ENCODE measurements at regions not wholly inside any gene's neighbourhood (a gene's known extent, or its start where the extent isn't known, plus 50 kb on each side); places are given as distances from the start of the nearest gene placed in this dataset.

GRCh38 chr7:47634273-47634672, 52.4 kb upstream of the TNS3 start:
- Histone ChIP-seq H3K79me1 (ENCODE audit: low read depth, low read length) (no peaks in the 10 kb centered on the region), H2AK5ac (ENCODE audit: low read depth, low read length) (no peak overlapping the region), H3K4me2 (ENCODE audit: insufficient read depth in 1 of 2, low read depth in 2 of 2, low read length in 2 of 2) (no peak overlapping the region), H3K36me3 (ENCODE audit: control insufficient read depth in 2 of 4, insufficient read depth in 4 of 4, low read length in 3 of 4) (no peaks in the 10 kb centered on the region), H2BK20ac (ENCODE audit: low read length) (no peak overlapping the region), H3K14ac (ENCODE audit: insufficient read length) (no peak overlapping the region), H3K4me1 (replicated peaks in 1 of 4; ENCODE audit: control insufficient read depth in 3 of 4, insufficient read depth in 4 of 4, low read length in 3 of 4) (peaks cover 0 to 17% (median 8%) of the 10 kb centered on the region in 4 experiments; a peak in 6 of 7 replicates), H2BK5ac (ENCODE audit: low read depth, low read length) (no peak overlapping the region), H3K23me2 (ENCODE audit: low read depth, low read length) (peaks cover 3% of the 10 kb centered on the region; the same call in 1 of the 2 replicates), H3K4ac (replicated peaks; ENCODE audit: insufficient read length, low read depth, low read length) (no peak overlapping the region), H3K9ac (replicated peaks in 1 of 4; ENCODE audit: extremely low read depth in 1 of 4, low read depth in 3 of 4, low read length in 3 of 4) (no peak overlapping the region), H3K23ac (ENCODE audit: insufficient read length) (no peak overlapping the region), H2BK120ac (replicated peaks; ENCODE audit: low read depth, low read length) (no peak overlapping the region), H2AFZ (ENCODE audit: low read length) (no peak overlapping the region), H4K5ac (ENCODE audit: insufficient read length, low read depth, low read length) (no peak overlapping the region), H4K8ac (ENCODE audit: extremely low read depth, insufficient read depth, low read length) (no peak overlapping the region), H3K27ac (ENCODE audit: low read depth, low read length) (no peak overlapping the region), H3K4me3 (ENCODE audit: extremely low read depth in 1 of 4, insufficient read depth in 2 of 4, low read depth in 3 of 4, low read length in 4 of 4) (no peak overlapping the region), H3K9me3 (ENCODE audit: insufficient read depth in 2 of 2, low read depth in 1 of 2, low read length in 1 of 2) (no peaks in the 10 kb centered on the region), H3K79me2 (ENCODE audit: control insufficient read depth in 1 of 2, insufficient read depth in 2 of 2, low read length in 2 of 2) (no peaks in the 10 kb centered on the region), H4K91ac (replicated peaks; ENCODE audit: insufficient read length, low read length) (no peak overlapping the region), H3K18ac (ENCODE audit: extremely low read depth, low read length) (no peak overlapping the region), H2BK15ac (ENCODE audit: low read length) (no peak overlapping the region), H3K56ac (replicated peaks; ENCODE audit: insufficient read length, low read depth, low read length) (no peak overlapping the region), H4K20me1 (replicated peaks in 1 of 2; ENCODE audit: control insufficient read depth in 1 of 2, insufficient read depth in 2 of 2, low read length in 2 of 2) (no peaks in the 10 kb centered on the region), H3K27me3 (replicated peaks in 1 of 4; ENCODE audit: control insufficient read depth in 3 of 4, extremely low read depth in 1 of 4, insufficient read depth in 3 of 4, low read length in 3 of 4) (peaks cover 0 to 4% (median 0%) of the 10 kb centered on the region in 4 experiments; a peak in 2 of 7 replicates), H2BK12ac (ENCODE audit: low read depth, low read length) (0 out of 2 replicates have a peak overlapping the region, but pooled peaks have one; percentile 17)
- no peak for TF ChIP-seq NRF1 (IDR thresholded peaks at IDR 0.05; ENCODE audit: low read depth, low read length)
- no peak for TF ChIP-seq BCL11A (IDR thresholded peaks at IDR 0.05; ENCODE audit: low read depth in 2 of 2, low read length in 2 of 2)
- no peak for TF ChIP-seq SUZ12 (IDR thresholded peaks at IDR 0.05; ENCODE audit: low read length)
- TF ChIP-seq, protein P1, sequence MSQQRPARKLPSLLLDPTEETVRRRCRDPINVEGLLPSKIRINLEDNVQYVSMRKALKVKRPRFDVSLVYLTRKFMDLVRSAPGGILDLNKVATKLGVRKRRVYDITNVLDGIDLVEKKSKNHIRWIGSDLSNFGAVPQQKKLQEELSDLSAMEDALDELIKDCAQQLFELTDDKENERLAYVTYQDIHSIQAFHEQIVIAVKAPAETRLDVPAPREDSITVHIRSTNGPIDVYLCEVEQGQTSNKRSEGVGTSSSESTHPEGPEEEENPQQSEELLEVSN (IDR thresholded peaks at IDR 0.05) = no peak
- TF ChIP-seq USF2 (IDR thresholded peaks at IDR 0.05; ENCODE audit: low read length) = no peak
- no peak for TF ChIP-seq JUN (IDR thresholded peaks at IDR 0.05; ENCODE audit: low read depth, low read length)
- no peak for TF ChIP-seq EZH2 (IDR thresholded peaks at IDR 0.05; ENCODE audit: low read depth, low read length, severe bottlenecking)
- no peak for TF ChIP-seq SP4 (IDR thresholded peaks at IDR 0.05; ENCODE audit: low read length)
- TF ChIP-seq TAF7 (optimal IDR thresholded peaks at IDR 0.05; ENCODE audit: borderline replicate concordance, low read depth, low read length) = no peak
- TF ChIP-seq MAFK (IDR thresholded peaks at IDR 0.05; ENCODE audit: low read depth, low read length) = no peak
- no peak for TF ChIP-seq GABPA (IDR thresholded peaks at IDR 0.05; ENCODE audit: borderline replicate concordance, insufficient read depth, low read length)
- no peak for TF ChIP-seq RXRA (IDR thresholded peaks at IDR 0.05; ENCODE audit: insufficient read depth, low read depth, low read length)
- DNase-seq (ENCODE audit: low read depth in 1 of 2, low spot score in 2 of 2) (no peak), FAIRE-seq (no peak)
- 88% methylated on average over 2 of the region's 2 CpGs; no CpG with 5 or more reads in 1 of the 2 experiments for WGBS, 2 experiments (ENCODE audit: extremely low coverage in 1 of 2, insufficient coverage in 1 of 2, insufficient read length in 1 of 2, insufficient replicate concordance in 2 of 2, low coverage in 1 of 2, low lambda C conversion rate in 2 of 2, missing lambda C conversion rate in 1 of 2)
- CTCF ChIA-PET (ENCODE audit: partially characterized antibody) = interaction anchor here (1.2 to 1.8 kb wide), 3 partner anchors 7 to 11 kb away, joined by 4 to 7 read pairs (median 5); no protein-coding TSS in a partner anchor
- POLR2A ChIA-PET (ENCODE audit: partially characterized antibody) = no interaction called here
